GM12874 (cell line): ENCODE measurements at regions not wholly inside any gene's neighbourhood (a gene's known extent, or its start where the extent isn't known, plus 50 kb on each side); places are given as distances from the start of the nearest gene placed in this dataset.

ENCODE experiments used
- TF ChIP-seq, protein P1 (sequence below): IDR thresholded peaks from 2 replicates; pipeline ENCODE4 v1.5.1; 2011; ENCODE audit warnings: low read depth, mild to moderate bottlenecking, control low read depth, low read length, moderate library complexity; ENCODE audit not compliant: insufficient read depth

DNA sequence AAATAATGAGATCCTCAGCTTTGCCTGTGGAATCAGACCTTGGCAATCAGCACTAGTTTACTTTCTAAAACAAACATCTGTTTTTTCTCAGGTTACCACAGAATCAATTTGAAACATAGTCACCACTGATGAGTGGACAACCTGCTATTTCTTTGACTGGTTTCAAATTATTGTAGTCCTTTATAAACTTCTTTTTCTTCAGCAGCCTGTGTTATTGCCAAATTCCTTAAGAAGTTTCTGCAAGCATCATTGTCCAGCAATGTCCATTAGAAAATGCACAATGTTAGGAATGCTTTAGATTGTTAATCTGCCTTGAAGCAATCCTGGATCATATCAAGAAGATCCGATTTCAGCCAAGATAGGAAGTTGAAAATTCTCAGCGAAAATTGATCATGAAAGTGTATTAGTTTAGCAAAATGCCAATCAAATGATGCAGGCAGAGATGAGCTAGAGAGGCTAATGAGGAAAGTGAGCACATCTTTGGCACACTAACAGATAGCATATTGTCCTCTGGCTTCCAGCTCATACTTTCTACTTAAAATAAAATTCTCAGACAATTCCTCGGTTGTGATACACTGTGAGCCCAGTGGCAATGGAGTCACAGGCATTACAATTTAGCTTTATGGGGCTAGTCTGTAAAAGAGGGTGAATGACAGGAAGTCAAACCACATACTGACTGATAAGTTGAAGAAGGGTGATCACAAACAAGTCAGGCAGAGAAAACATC, 270.6 kb downstream of the SLITRK6 start:
- TF ChIP-seq, protein P1, sequence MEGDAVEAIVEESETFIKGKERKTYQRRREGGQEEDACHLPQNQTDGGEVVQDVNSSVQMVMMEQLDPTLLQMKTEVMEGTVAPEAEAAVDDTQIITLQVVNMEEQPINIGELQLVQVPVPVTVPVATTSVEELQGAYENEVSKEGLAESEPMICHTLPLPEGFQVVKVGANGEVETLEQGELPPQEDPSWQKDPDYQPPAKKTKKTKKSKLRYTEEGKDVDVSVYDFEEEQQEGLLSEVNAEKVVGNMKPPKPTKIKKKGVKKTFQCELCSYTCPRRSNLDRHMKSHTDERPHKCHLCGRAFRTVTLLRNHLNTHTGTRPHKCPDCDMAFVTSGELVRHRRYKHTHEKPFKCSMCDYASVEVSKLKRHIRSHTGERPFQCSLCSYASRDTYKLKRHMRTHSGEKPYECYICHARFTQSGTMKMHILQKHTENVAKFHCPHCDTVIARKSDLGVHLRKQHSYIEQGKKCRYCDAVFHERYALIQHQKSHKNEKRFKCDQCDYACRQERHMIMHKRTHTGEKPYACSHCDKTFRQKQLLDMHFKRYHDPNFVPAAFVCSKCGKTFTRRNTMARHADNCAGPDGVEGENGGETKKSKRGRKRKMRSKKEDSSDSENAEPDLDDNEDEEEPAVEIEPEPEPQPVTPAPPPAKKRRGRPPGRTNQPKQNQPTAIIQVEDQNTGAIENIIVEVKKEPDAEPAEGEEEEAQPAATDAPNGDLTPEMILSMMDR, result no peak

- TF ChIP-seq, protein P1, result no peak
These were observed 271.9 kb downstream of the SLITRK6 start for GRCh38 chr13:85527316-85527715.

DNA sequence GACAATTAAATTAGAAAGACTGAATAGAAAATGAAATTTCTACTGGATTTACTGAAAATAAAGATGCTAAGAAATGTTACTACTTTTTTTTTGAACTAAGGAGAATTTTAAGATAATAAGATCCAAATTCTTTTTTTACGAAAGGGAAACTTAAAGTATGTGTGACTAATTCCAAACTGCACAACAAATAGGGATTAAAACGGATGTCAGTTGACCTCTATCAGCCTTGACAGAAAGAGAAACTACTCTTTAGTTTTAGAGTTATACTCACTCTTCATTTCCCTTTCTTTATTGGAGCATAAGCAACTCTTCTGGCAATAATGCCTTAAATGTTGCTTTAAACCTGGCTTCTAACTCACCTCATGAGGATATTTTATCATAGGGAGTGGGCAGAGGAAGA, 273.8 kb downstream of the SLITRK6 start:
- TF ChIP-seq, protein P1, result no peak

GRCh38 chr13:85521657-85522056, 277.6 kb downstream of the SLITRK6 start:
- TF ChIP-seq, protein P1, result no peak

DNA sequence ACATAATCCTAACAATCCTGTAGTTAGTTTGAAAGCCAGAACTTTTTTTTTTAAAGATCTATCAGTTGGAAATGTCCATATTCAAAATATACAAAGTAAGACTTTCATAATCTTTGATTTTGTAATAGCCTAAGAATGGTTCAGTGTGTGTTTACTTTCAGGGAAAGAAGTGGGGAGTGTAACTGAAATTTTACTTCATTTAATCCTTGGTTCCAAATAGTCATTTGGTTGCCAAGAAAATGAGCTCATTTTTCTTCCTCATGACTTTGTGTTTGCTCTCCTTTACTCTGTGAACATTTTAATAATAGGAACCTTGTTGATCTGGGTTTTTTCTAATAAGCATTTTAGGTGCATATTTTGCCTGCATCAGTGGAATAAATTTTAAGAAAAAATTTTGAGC, 278.8 kb downstream of the SLITRK6 start:
- TF ChIP-seq, protein P1, result no peak

GRCh38 chr13:85519363-85519762, 279.9 kb downstream of the SLITRK6 start:
- TF ChIP-seq, protein P1, result no peak

DNA sequence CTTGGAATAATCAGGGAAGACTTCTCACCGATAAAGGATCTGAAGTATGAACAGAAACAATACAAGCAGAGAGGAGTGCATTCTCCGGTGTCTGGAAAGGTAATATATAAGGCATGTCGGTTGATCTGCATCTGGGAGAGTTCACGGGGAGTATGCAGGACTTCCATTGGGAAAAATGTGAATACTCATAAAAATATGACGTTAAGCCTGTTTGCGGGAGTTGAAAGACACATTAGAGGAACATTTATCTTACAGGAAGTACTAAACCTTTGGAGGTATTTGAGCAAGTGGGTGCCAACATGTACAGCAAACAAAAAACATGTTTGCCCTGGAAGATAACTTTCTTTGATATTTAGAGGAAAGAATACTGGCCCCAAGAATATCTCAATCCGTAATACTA, 286.8 kb downstream of the SLITRK6 start:
- TF ChIP-seq, protein P1, result no peak

- TF ChIP-seq, protein P1, result no peak
These were observed 289.7 kb downstream of the SLITRK6 start for GRCh38 chr13:85509512-85509911.
